IgD-negative memory B cell (primary cell): ENCODE measurements at regions not wholly inside any gene's neighbourhood (a gene's known extent, or its start where the extent isn't known, plus 50 kb on each side); places are given as distances from the start of the nearest gene placed in this dataset.
"Not testable (repeated sequence)": the region's sequence is repeated elsewhere in the genome, so short reads cannot be mapped to it uniquely, and the experiment has no call there.

Experiments used
- H3K27ac Mint-ChIP-seq, 3 donors: one replicate each; pipeline ENCODE4 v1.8.0; 2020 to 2022; ENCODE audit warnings: mild to moderate bottlenecking in 3 of 3, mixed read lengths in 3 of 3, moderate library complexity in 1 of 3
- H3K27me3 Mint-ChIP-seq: one replicate; pipeline ENCODE4 v1.8.0; 2021; ENCODE audit warnings: mixed read lengths
- H3K36me3 Mint-ChIP-seq: one replicate; pipeline ENCODE4 v1.8.0; 2020; ENCODE audit warnings: mild to moderate bottlenecking, mixed read lengths
- H3K4me1 Mint-ChIP-seq, 3 donors: one replicate each; pipeline ENCODE4 v1.8.0; 2020 to 2022; ENCODE audit warnings: mixed read lengths in 3 of 3, mild to moderate bottlenecking in 1 of 3
- H3K4me3 Mint-ChIP-seq, 4 donors: one replicate each; pipeline ENCODE4 v1.8.0; 2020 to 2022; ENCODE audit warnings: mild to moderate bottlenecking in 4 of 4, mixed read lengths in 4 of 4, moderate library complexity in 3 of 4
- H3K9me3 Mint-ChIP-seq, 3 donors: one replicate each; pipeline ENCODE4 v1.8.0; 2020 to 2021; ENCODE audit warnings: mixed read lengths in 3 of 3, mild to moderate bottlenecking in 1 of 3

GRCh38 chr17:68771867-68772515 is 170.8 kb upstream of the FAM20A start:
- peaks cover 14 to 17% (median 15%) of the 10 kb centered on the region in 3 donors for H3K4me1 Mint-ChIP-seq
- peaks cover 0 to 2% (median 0%) of the 10 kb centered on the region in 3 donors for H3K9me3 Mint-ChIP-seq
- H3K27me3 Mint-ChIP-seq: no peaks in the 10 kb centered on the region
- H3K36me3 Mint-ChIP-seq: no peaks in the 10 kb centered on the region
- peak overlapping the region in 3 of 4 donors; percentile 35 to 78 (median 72) for H3K4me3 Mint-ChIP-seq
- H3K27ac Mint-ChIP-seq: peak overlapping the region in 2 of 3 donors; percentile 35 to 59

- H3K36me3 Mint-ChIP-seq: no peaks in the 10 kb centered on the region
- H3K27ac Mint-ChIP-seq: no peak overlapping the region
- H3K4me3 Mint-ChIP-seq: no peak overlapping the region
- H3K9me3 Mint-ChIP-seq: peaks cover 0 to 2% (median 0%) of the 10 kb centered on the region in 3 donors
- H3K4me1 Mint-ChIP-seq: peaks cover 5 to 6% (median 6%) of the 10 kb centered on the region in 3 donors
- H3K27me3 Mint-ChIP-seq: no peaks in the 10 kb centered on the region
These were observed 167.6 kb upstream of the FAM20A start for GRCh38 chr17:68768804-68769203.

- Mint-ChIP-seq H3K27ac (no peak overlapping the region), H3K4me1 (no peaks in the 10 kb centered on the region), H3K9me3 (no peaks in the 10 kb centered on the region), H3K4me3 (no peak overlapping the region), H3K36me3 (no peaks in the 10 kb centered on the region), H3K27me3 (no peaks in the 10 kb centered on the region)
These were observed 165.5 kb upstream of the FAM20A start for GRCh38 chr17:68766640-68767039.

- Mint-ChIP-seq H3K27me3 (no peaks in the 10 kb centered on the region), H3K36me3 (no peaks in the 10 kb centered on the region), H3K4me3 (no peak overlapping the region), H3K9me3 (no peaks in the 10 kb centered on the region), H3K27ac (no peak overlapping the region), H3K4me1 (peaks cover 0 to 8% (median 6%) of the 10 kb centered on the region in 3 donors)
These were observed 162.4 kb upstream of the FAM20A start for GRCh38 chr17:68763562-68763961.

- Mint-ChIP-seq H3K9me3 (no peaks in the 10 kb centered on the region), H3K4me3 (no peak overlapping the region), H3K27ac (no peak overlapping the region), H3K4me1 (peaks cover 0 to 8% (median 6%) of the 10 kb centered on the region in 3 donors), H3K27me3 (no peaks in the 10 kb centered on the region), H3K36me3 (no peaks in the 10 kb centered on the region)
These were observed 161.7 kb upstream of the FAM20A start for GRCh38 chr17:68762911-68763310.

GRCh38 chr17:68760141-68760475 is 158.9 kb upstream of the FAM20A start:
- Mint-ChIP-seq H3K27ac (no peak overlapping the region), H3K4me3 (no peak overlapping the region), H3K4me1 (peaks cover 0 to 8% (median 6%) of the 10 kb centered on the region in 3 donors), H3K9me3 (peaks cover 0 to 3% (median 0%) of the 10 kb centered on the region in 3 donors), H3K36me3 (peaks cover 2% of the 10 kb centered on the region), H3K27me3 (peaks cover 1% of the 10 kb centered on the region)

- peaks cover 1% of the 10 kb centered on the region for H3K27me3 Mint-ChIP-seq
These were observed 158.4 kb upstream of the FAM20A start for GRCh38 chr17:68759343-68760140.

GRCh38 chr17:68759002-68759342 is 157.8 kb upstream of the FAM20A start:
- Mint-ChIP-seq H3K9me3 (peaks cover 0 to 5% (median 0%) of the 10 kb centered on the region in 3 donors), H3K4me3 (no peak overlapping the region), H3K36me3 (peaks cover 2% of the 10 kb centered on the region), H3K27me3 (peaks cover 1% of the 10 kb centered on the region), H3K27ac (no peak overlapping the region), H3K4me1 (peaks cover 0 to 8% (median 6%) of the 10 kb centered on the region in 3 donors)

More at GRCh38 chr17:68759343-68760140, 158.4 kb upstream of the FAM20A start:
- H3K4me3 Mint-ChIP-seq: no peak overlapping the region
- H3K9me3 Mint-ChIP-seq: peaks cover 0 to 3% (median 0%) of the 10 kb centered on the region in 3 donors
- H3K36me3 Mint-ChIP-seq: peaks cover 2% of the 10 kb centered on the region
- H3K27ac Mint-ChIP-seq: no peak overlapping the region
- H3K4me1 Mint-ChIP-seq: peaks cover 0 to 8% (median 6%) of the 10 kb centered on the region in 3 donors

- not testable (repeated sequence) for H3K27me3 Mint-ChIP-seq, H3K9me3 Mint-ChIP-seq, H3K36me3 Mint-ChIP-seq, H3K4me1 Mint-ChIP-seq, H3K27ac Mint-ChIP-seq, H3K4me3 Mint-ChIP-seq
These were observed 156.9 kb upstream of the FAM20A start for GRCh38 chr17:68757866-68758757.

GRCh38 chr17:68753985-68754769 is 153.0 kb upstream of the FAM20A start:
- Mint-ChIP-seq H3K4me3 (no peak overlapping the region), H3K27ac (no peak overlapping the region), H3K4me1 (no peaks in the 10 kb centered on the region), H3K9me3 (peaks cover 0 to 7% (median 0%) of the 10 kb centered on the region in 3 donors), H3K27me3 (peaks cover 4% of the 10 kb centered on the region), H3K36me3 (peaks cover 2% of the 10 kb centered on the region)

- Mint-ChIP-seq H3K36me3 (no peaks in the 10 kb centered on the region), H3K27ac (no peak overlapping the region), H3K9me3 (peaks cover 2 to 6% (median 6%) of the 10 kb centered on the region in 3 donors), H3K4me1 (no peaks in the 10 kb centered on the region), H3K27me3 (peaks cover 7% of the 10 kb centered on the region), H3K4me3 (no peak overlapping the region)
These were observed 149.0 kb upstream of the FAM20A start for GRCh38 chr17:68750208-68750562.

- H3K4me3 Mint-ChIP-seq: no peak overlapping the region
- H3K4me1 Mint-ChIP-seq: no peaks in the 10 kb centered on the region
- peaks cover 2 to 7% (median 6%) of the 10 kb centered on the region in 3 donors for H3K9me3 Mint-ChIP-seq
- no peak overlapping the region for H3K27ac Mint-ChIP-seq
- H3K27me3 Mint-ChIP-seq: peaks cover 7% of the 10 kb centered on the region
- H3K36me3 Mint-ChIP-seq: no peaks in the 10 kb centered on the region
These were observed 148.4 kb upstream of the FAM20A start for GRCh38 chr17:68749349-68750207.

- Mint-ChIP-seq H3K9me3 (peaks cover 2 to 11% (median 4%) of the 10 kb centered on the region in 3 donors), H3K27me3 (peaks cover 5% of the 10 kb centered on the region), H3K4me3 (no peak overlapping the region), H3K4me1 (no peaks in the 10 kb centered on the region), H3K27ac (no peak overlapping the region), H3K36me3 (no peaks in the 10 kb centered on the region)
These were observed 147.2 kb upstream of the FAM20A start for GRCh38 chr17:68748381-68748780.
